GM19328 (cell line): ENCODE measurements at regions not wholly inside any gene's neighbourhood (a gene's known extent, or its start where the extent isn't known, plus 50 kb on each side); places are given as distances from the start of the nearest gene placed in this dataset.

Experiments
- ATAC-seq: cut with Tn5 transposase; IDR thresholded peaks from one replicate; pipeline ENCODE4 v1.9.1; 2021; ENCODE audit warnings: mild to moderate bottlenecking, moderate library complexity; ENCODE audit not compliant: unreplicated experiment

- ATAC-seq = no peak
Measured at GRCh38 chr3:35500641-35501350, 138.5 kb upstream of the ARPP21 start.

DNA sequence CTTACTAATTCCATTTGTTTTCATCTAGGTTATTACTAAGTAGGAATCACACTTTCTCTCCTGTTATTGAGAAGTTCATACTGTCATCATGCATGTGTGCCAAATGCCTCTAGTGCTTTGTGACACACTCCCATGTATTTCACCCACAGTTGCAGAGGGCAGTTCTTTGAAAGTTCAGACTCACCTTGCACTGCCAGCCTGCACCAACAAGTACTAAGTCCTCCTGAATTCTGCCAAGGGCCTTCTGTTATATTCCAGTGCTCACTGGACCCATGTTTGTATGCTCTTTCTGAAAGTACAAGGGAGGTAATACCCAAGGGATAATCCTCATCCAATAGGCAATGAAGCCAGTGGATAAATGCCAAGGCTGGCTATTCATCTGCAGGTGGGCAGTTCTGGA lies 136.6 kb upstream of the ARPP21 start:
- ATAC-seq = no peak

- no peak for ATAC-seq
Measured at GRCh38 chr3:35505181-35505580, 134.1 kb upstream of the ARPP21 start.

- no peak for ATAC-seq
Measured at GRCh38 chr3:35505772-35506171, 133.6 kb upstream of the ARPP21 start.

DNA sequence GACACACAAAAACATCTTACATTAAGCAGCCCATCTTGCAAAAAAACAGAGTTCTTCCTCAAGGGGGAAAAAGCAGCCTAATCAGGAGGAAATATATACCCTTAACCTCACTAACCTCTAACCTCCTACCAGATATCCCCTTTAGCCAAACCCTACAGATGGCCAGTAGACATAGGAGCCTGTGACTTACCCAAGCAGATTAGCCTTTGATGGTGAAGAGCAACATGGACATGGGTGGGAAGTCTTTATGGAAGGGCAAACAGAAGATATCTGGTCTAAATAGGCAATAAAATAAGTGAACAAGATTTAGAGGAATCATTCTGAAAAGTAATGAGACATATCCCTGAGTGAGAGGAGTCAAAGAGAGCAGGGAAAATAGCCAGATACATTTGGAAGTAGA lies 119.4 kb upstream of the ARPP21 start:
- no peak for ATAC-seq

DNA sequence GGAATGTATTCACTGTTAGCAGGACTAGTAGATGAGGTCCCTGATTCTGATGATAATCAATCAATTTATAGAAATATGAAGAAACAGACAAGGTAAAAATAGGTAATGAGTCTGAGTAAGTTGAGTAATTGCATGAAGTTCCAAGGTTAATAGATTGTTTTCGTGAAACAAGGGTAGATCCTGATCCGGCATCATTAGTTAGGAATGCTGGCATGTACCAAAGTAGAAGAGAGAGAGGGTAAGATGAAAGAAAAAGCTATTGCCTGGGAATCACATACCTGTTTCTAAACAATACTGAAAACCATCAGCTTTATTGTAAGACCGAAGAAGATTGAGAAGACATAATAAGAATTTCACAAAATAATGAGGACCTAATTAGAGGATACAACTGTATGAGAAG lies 118.1 kb upstream of the ARPP21 start:
- no peak for ATAC-seq

DNA sequence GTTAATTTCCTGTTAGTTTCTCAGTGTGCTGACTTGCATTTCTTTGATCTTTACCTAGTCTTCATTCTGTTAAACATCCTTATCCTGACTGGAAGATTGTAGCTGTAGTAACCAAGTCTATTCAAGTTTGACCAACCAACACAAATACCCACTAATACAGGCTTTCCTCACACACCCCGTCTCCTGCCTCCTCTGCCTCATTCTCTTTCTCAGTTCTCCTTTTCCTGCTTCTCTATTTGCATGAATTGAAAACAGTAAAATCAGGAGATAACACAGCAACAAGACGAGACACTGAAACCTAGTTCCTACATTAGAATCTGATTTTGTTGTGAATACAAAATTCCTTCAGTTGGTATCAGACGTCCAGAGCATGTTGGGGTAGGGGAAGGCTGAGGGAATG lies 116.9 kb upstream of the ARPP21 start:
- no peak for ATAC-seq

- ATAC-seq = no peak
Measured at GRCh38 chr3:35523074-35523473, 116.3 kb upstream of the ARPP21 start.

- no peak for ATAC-seq
Measured at GRCh38 chr3:35523838-35524237, 115.5 kb upstream of the ARPP21 start.

- no peak for ATAC-seq
Measured at GRCh38 chr3:35524856-35525255, 114.5 kb upstream of the ARPP21 start.

- no peak for ATAC-seq
Measured at GRCh38 chr3:35528728-35529127, 110.6 kb upstream of the ARPP21 start.

DNA sequence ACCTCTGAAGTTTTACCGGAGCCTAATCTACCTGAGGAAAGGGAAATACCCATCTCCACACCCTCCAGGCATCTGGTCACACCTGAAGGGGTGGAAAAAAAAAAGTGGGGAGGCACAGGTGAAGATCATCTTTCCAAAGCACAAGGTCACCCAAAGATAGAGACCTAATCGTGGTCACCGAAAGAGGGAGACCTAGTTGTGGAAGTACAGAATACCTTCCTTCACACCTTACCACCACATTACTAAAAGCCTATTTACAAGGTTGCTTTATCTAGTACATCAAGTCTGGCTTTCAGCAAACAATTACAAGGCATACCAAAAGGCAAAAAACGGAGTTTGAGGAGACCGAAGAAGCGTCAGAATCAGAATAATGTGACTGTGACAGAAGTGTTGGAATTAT lies 110.0 kb upstream of the ARPP21 start:
- no peak for ATAC-seq

DNA sequence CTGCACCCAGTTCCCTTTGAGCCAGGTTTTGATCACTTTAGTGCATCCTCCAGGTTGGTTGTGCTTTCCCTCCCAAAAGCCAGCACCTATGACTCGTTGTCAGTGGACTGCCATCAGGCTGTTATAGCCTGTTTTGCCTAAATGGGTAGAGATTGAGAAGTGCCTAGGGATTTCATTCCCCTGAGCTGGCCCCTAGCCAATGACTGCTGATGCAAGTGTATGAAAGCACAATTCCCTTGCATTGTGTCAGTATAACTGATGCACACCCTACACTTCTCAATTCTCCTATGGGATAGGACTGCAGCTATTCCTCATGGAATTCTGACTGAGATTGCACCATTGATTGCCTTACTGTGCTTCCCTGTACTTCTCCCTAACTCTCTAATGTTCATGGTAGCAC lies 102.1 kb upstream of the ARPP21 start:
- ATAC-seq = no peak

GRCh38 chr3:35544976-35545375 lies 94.3 kb upstream of the ARPP21 start:
- no peak for ATAC-seq

DNA sequence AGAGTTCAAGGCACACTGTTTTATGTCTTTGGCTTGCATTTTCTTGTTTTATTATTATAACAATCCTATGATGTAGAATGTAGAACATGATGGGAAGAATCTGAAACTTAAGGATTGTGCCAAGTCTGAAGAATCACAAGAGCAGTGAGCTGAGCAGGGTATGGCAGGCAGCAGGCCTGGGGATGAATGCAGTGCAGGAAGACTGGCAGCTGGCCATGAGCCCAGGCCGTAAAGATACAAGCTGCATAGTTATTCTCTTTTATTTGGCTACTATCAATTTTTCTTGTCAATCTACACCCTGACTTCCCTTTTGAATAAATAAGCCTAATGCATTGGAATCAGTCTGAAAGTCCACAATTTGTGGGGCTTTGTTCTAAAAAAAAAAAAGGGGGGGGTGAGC lies 89.6 kb upstream of the ARPP21 start:
- ATAC-seq = no peak

GRCh38 chr3:35562141-35562540 lies 77.2 kb upstream of the ARPP21 start:
- ATAC-seq = no peak

DNA sequence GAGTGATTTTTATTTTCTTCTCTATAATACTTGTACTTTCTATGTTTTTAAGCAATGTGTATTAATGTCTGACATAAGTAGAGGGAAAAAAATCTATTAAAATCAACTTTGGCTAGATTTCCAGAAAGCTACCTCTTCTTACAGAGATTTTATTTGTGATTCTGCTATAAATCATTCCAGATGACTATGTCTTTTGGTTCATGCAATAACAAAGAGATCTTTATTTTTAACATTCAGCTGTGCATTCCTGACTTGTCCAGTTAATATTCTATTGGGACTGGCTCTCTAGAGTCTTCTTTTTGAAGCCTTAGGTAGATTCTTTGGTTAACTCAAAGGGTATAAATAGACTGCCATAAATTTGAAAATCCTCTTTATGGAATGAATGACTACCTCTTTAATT lies 74.3 kb upstream of the ARPP21 start:
- no peak for ATAC-seq
